ENCODE measurements at regions not wholly inside any gene's neighbourhood (a gene's known extent, or its start where the extent isn't known, plus 50 kb on each side); places are given as distances from the start of the nearest gene placed in this dataset.

GRCh38 chr15:95605098-95605497 lies 725.4 kb upstream of the NR2F2 start:
- no peak overlapping the region for H3K23ac ChIP-seq (ENCODE audit: insufficient read length)
- H3K27ac ChIP-seq (ENCODE audit: low read depth, low read length) = no peak overlapping the region
- H3K56ac ChIP-seq (replicated peaks; ENCODE audit: insufficient read length, low read depth, low read length) = no peak overlapping the region
- H4K8ac ChIP-seq (ENCODE audit: extremely low read depth, insufficient read depth, low read length) = no peak overlapping the region
- H2AFZ ChIP-seq (ENCODE audit: low read length) = no peak overlapping the region
- no peak overlapping the region for H3K9ac ChIP-seq (replicated peaks in 1 of 4; ENCODE audit: extremely low read depth in 1 of 4, low read depth in 3 of 4, low read length in 3 of 4)
- H4K20me1 ChIP-seq (replicated peaks in 1 of 2; ENCODE audit: control insufficient read depth in 1 of 2, insufficient read depth in 2 of 2, low read length in 2 of 2) = no peaks in the 10 kb centered on the region
- no peaks in the 10 kb centered on the region for H3K9me3 ChIP-seq (ENCODE audit: insufficient read depth in 2 of 2, low read depth in 1 of 2, low read length in 1 of 2)
- no peak overlapping the region for H3K14ac ChIP-seq (ENCODE audit: insufficient read length)
- no peak overlapping the region for H2BK20ac ChIP-seq (ENCODE audit: low read length)
- no peak overlapping the region for H4K5ac ChIP-seq (ENCODE audit: insufficient read length, low read depth, low read length)
- H2BK12ac ChIP-seq (ENCODE audit: low read depth, low read length) = no peak overlapping the region
- DNase-seq (ENCODE audit: low read depth in 1 of 2, low spot score in 2 of 2) (no peak), FAIRE-seq (no peak)
- no peak overlapping the region for H3K18ac ChIP-seq (ENCODE audit: extremely low read depth, low read length)
- ChIA-PET CTCF (ENCODE audit: partially characterized antibody) (no interaction called here), POLR2A (ENCODE audit: partially characterized antibody) (no interaction called here)
- H3K4me2 ChIP-seq (ENCODE audit: insufficient read depth in 1 of 2, low read depth in 2 of 2, low read length in 2 of 2) = no peak overlapping the region
- no peak overlapping the region for H2BK15ac ChIP-seq (ENCODE audit: low read length)
- H3K36me3 ChIP-seq (ENCODE audit: control insufficient read depth in 2 of 4, insufficient read depth in 4 of 4, low read length in 3 of 4) = no peaks in the 10 kb centered on the region
- H2BK120ac ChIP-seq (replicated peaks; ENCODE audit: low read depth, low read length) = no peak overlapping the region
- H3K79me2 ChIP-seq (ENCODE audit: control insufficient read depth in 1 of 2, insufficient read depth in 2 of 2, low read length in 2 of 2) = no peaks in the 10 kb centered on the region
- no peaks in the 10 kb centered on the region; the same call in 1 of the 2 replicates for H3K23me2 ChIP-seq (ENCODE audit: low read depth, low read length)
- no peak overlapping the region for H3K4me3 ChIP-seq (ENCODE audit: extremely low read depth in 1 of 4, insufficient read depth in 2 of 4, low read depth in 3 of 4, low read length in 4 of 4)
- H2BK5ac ChIP-seq (ENCODE audit: low read depth, low read length) = no peak overlapping the region
- no peaks in the 10 kb centered on the region for H3K79me1 ChIP-seq (ENCODE audit: low read depth, low read length)
- no peak overlapping the region for H4K91ac ChIP-seq (replicated peaks; ENCODE audit: insufficient read length, low read length)
- H3K4ac ChIP-seq (replicated peaks; ENCODE audit: insufficient read length, low read depth, low read length) = no peak overlapping the region
- no peaks in the 10 kb centered on the region for H3K4me1 ChIP-seq (replicated peaks in 1 of 4; ENCODE audit: control insufficient read depth in 3 of 4, insufficient read depth in 4 of 4, low read length in 3 of 4)
- H3K27me3 ChIP-seq (replicated peaks in 1 of 4; ENCODE audit: control insufficient read depth in 3 of 4, extremely low read depth in 1 of 4, insufficient read depth in 3 of 4, low read length in 3 of 4) = no peaks in the 10 kb centered on the region
- H2AK5ac ChIP-seq (ENCODE audit: low read depth, low read length) = no peak overlapping the region
- TF ChIP-seq, protein P1, sequence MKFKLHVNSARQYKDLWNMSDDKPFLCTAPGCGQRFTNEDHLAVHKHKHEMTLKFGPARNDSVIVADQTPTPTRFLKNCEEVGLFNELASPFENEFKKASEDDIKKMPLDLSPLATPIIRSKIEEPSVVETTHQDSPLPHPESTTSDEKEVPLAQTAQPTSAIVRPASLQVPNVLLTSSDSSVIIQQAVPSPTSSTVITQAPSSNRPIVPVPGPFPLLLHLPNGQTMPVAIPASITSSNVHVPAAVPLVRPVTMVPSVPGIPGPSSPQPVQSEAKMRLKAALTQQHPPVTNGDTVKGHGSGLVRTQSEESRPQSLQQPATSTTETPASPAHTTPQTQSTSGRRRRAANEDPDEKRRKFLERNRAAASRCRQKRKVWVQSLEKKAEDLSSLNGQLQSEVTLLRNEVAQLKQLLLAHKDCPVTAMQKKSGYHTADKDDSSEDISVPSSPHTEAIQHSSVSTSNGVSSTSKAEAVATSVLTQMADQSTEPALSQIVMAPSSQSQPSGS (IDR thresholded peaks at IDR 0.05; ENCODE audit: low read length) = no peak
- no peak for TF ChIP-seq CTBP2 (IDR thresholded peaks at IDR 0.05; ENCODE audit: borderline replicate concordance, insufficient read depth, insufficient read length, low read length)
- no peak for TF ChIP-seq KDM5A (IDR thresholded peaks at IDR 0.05; ENCODE audit: low read length)
- TF ChIP-seq USF2 (IDR thresholded peaks at IDR 0.05; ENCODE audit: low read length) = no peak
- TF ChIP-seq TEAD4 (IDR thresholded peaks at IDR 0.05; ENCODE audit: low read depth, low read length) = no peak
- no peak for TF ChIP-seq SP2 (IDR thresholded peaks at IDR 0.05; ENCODE audit: low read length)
- TF ChIP-seq CHD1 (IDR thresholded peaks at IDR 0.05; ENCODE audit: low read depth, low read length) = no peak
- no peak for TF ChIP-seq TAF7 (optimal IDR thresholded peaks at IDR 0.05; ENCODE audit: borderline replicate concordance, low read depth, low read length)
- TF ChIP-seq SIN3A (conservative IDR thresholded peaks at IDR 0.05 in 1 of 2, IDR thresholded peaks at IDR 0.05 in 1 of 2; ENCODE audit: low read depth in 1 of 2, low read length in 2 of 2) = no peak
- no peak for TF ChIP-seq BRCA1 (IDR thresholded peaks at IDR 0.05; ENCODE audit: low read depth, low read length)
- TF ChIP-seq HDAC6 (IDR thresholded peaks at IDR 0.05; ENCODE audit: low read depth, low read length) = no peak
- no peak for TF ChIP-seq JUN (IDR thresholded peaks at IDR 0.05; ENCODE audit: low read depth, low read length)
- no peak for TF ChIP-seq GABPA (IDR thresholded peaks at IDR 0.05; ENCODE audit: borderline replicate concordance, insufficient read depth, low read length)

All from H1 (cell line).